Fibroblast of lung (primary cell): ENCODE measurements at regions not wholly inside any gene's neighbourhood (a gene's known extent, or its start where the extent isn't known, plus 50 kb on each side); places are given as distances from the start of the nearest gene placed in this dataset.

ENCODE experiments used
- DNase-seq, 2 donors: peaks; one replicate each; pipeline versions ENCODE4 v3.0.0 to v3.0.0-alpha.2; 2010; ENCODE audit warnings: low read depth in 2 of 2
- H2AFZ ChIP-seq: 2 replicates; pipeline ENCODE4 v1.5.1; 2012; ENCODE audit warnings: low read length, control low read depth, inconsistent platforms
- H3K27ac ChIP-seq: 2 replicates; pipeline ENCODE4 v1.5.1; 2011; ENCODE audit warnings: low read length, control low read depth; ENCODE audit not compliant: insufficient read depth
- H3K27me3 ChIP-seq: 2 replicates; pipeline ENCODE4 v1.5.1; 2011; ENCODE audit warnings: mild to moderate bottlenecking, low read length; ENCODE audit not compliant: control insufficient read depth, insufficient read depth
- H3K36me3 ChIP-seq: 2 replicates; pipeline ENCODE4 v1.5.1; 2011; ENCODE audit warnings: low read length; ENCODE audit not compliant: control insufficient read depth, insufficient read depth
- H3K4me1 ChIP-seq: 2 replicates; pipeline ENCODE4 v1.5.1; 2011; ENCODE audit warnings: low read length; ENCODE audit not compliant: control insufficient read depth, insufficient read depth; ENCODE audit errors: extremely low read depth
- H3K4me2 ChIP-seq: 2 replicates; pipeline ENCODE4 v1.5.1; 2011; ENCODE audit warnings: low read length, control low read depth; ENCODE audit not compliant: insufficient read depth; ENCODE audit errors: extremely low read depth
- H3K4me3 ChIP-seq, 4 experiments: fragments of 200-600 bp in 1 of 4; sonication (generic) in 1 of 4; replicated peaks in 1 of 4; 2 replicates each; pipeline ENCODE4 v1.5.1; 2011 to 2016; ENCODE audit warnings: low read length in 4 of 4, low read depth in 3 of 4, mild to moderate bottlenecking in 3 of 4, control low read depth in 2 of 4, inconsistent platforms in 1 of 4, mixed read lengths in 1 of 4; ENCODE audit not compliant: insufficient read depth in 1 of 4; ENCODE audit errors: control extremely low read depth in 1 of 4
- H3K79me2 ChIP-seq: 2 replicates; pipeline ENCODE4 v1.5.1; 2012; ENCODE audit warnings: mild to moderate bottlenecking, low read length, inconsistent platforms; ENCODE audit not compliant: control insufficient read depth, insufficient read depth
- H3K9ac ChIP-seq: 2 replicates; pipeline ENCODE4 v1.5.1; 2011; ENCODE audit warnings: mild to moderate bottlenecking, low read length, control low read depth; ENCODE audit not compliant: insufficient read depth
- H3K9me3 ChIP-seq: 2 replicates; pipeline ENCODE4 v1.5.1; 2012; ENCODE audit warnings: low read depth, low read length; ENCODE audit not compliant: control insufficient read depth, insufficient read depth
- H4K20me1 ChIP-seq: 2 replicates; pipeline ENCODE4 v1.5.1; 2011; ENCODE audit warnings: low read length; ENCODE audit not compliant: control insufficient read depth, insufficient read depth; ENCODE audit errors: extremely low read depth
- CTCF ChIP-seq, 2 donors: IDR thresholded peaks in 1 of 2; conservative IDR thresholded peaks in 1 of 2; 1 replicate in 1 of 2; 2 replicates in 1 of 2; pipeline ENCODE4 v1.5.1; 2011 to 2012; ENCODE audit warnings: low read length in 2 of 2, control low read depth in 1 of 2, inconsistent platforms in 1 of 2, low read depth in 1 of 2, mild to moderate bottlenecking in 1 of 2
- EZH2 ChIP-seq: IDR thresholded peaks from 2 replicates; pipeline ENCODE4 v1.5.1; 2012; ENCODE audit warnings: low read length, control low read depth, mild to moderate bottlenecking; ENCODE audit errors: missing control alignments

- no peaks in the 10 kb centered on the region for H3K9me3 ChIP-seq
- H3K4me3 ChIP-seq, result no peak overlapping the region
- H3K27ac ChIP-seq, result no peak overlapping the region
- H3K36me3 ChIP-seq, result no peaks in the 10 kb centered on the region
- no peak overlapping the region for H2AFZ ChIP-seq
- no peak for TF ChIP-seq EZH2
- TF ChIP-seq CTCF (conservative IDR thresholded peaks at IDR 0.05 in 1 of 2, IDR thresholded peaks at IDR 0.05 in 1 of 2; ENCODE audit: low read depth in 1 of 2, low read length in 2 of 2), result no peak
- no peaks in the 10 kb centered on the region for H3K27me3 ChIP-seq
- H3K79me2 ChIP-seq, result no peaks in the 10 kb centered on the region
- DNase-seq, result no peak
- H3K4me1 ChIP-seq, result no peaks in the 10 kb centered on the region
- no peak overlapping the region for H3K4me2 ChIP-seq
- H3K9ac ChIP-seq, result no peak overlapping the region
- H4K20me1 ChIP-seq, result no peaks in the 10 kb centered on the region
Observed at GRCh38 chr12:76206677-76207072, 122.2 kb upstream of the NAP1L1 start.

- H3K79me2 ChIP-seq, result no peaks in the 10 kb centered on the region
- H3K27me3 ChIP-seq, result no peaks in the 10 kb centered on the region
- TF ChIP-seq CTCF (conservative IDR thresholded peaks at IDR 0.05 in 1 of 2, IDR thresholded peaks at IDR 0.05 in 1 of 2; ENCODE audit: low read depth in 1 of 2, low read length in 2 of 2), result no peak
- no peak for TF ChIP-seq EZH2
- no peak overlapping the region for H3K4me2 ChIP-seq
- no peak overlapping the region for H3K4me3 ChIP-seq
- no peaks in the 10 kb centered on the region for H3K9me3 ChIP-seq
- H4K20me1 ChIP-seq, result no peaks in the 10 kb centered on the region
- H3K36me3 ChIP-seq, result no peaks in the 10 kb centered on the region
- no peak overlapping the region for H3K27ac ChIP-seq
- no peak overlapping the region for H2AFZ ChIP-seq
- DNase-seq, result no peak
- no peak overlapping the region for H3K9ac ChIP-seq
- H3K4me1 ChIP-seq, result no peaks in the 10 kb centered on the region
Observed at GRCh38 chr12:76206039-76206676, 121.7 kb upstream of the NAP1L1 start.

GRCh38 chr12:76202621-76203020 is 118.1 kb upstream of the NAP1L1 start:
- H2AFZ ChIP-seq, result no peak overlapping the region
- H3K9me3 ChIP-seq, result no peaks in the 10 kb centered on the region
- TF ChIP-seq CTCF (conservative IDR thresholded peaks at IDR 0.05 in 1 of 2, IDR thresholded peaks at IDR 0.05 in 1 of 2; ENCODE audit: low read depth in 1 of 2, low read length in 2 of 2), result no peak
- H3K79me2 ChIP-seq, result no peaks in the 10 kb centered on the region
- no peaks in the 10 kb centered on the region for H4K20me1 ChIP-seq
- no peak overlapping the region for H3K4me2 ChIP-seq
- H3K27ac ChIP-seq, result no peak overlapping the region
- no peak overlapping the region for H3K4me3 ChIP-seq
- no peak overlapping the region for H3K9ac ChIP-seq
- no peak for DNase-seq
- H3K4me1 ChIP-seq, result no peaks in the 10 kb centered on the region
- H3K27me3 ChIP-seq, result no peaks in the 10 kb centered on the region
- H3K36me3 ChIP-seq, result no peaks in the 10 kb centered on the region
